ENCODE measurements at regions not wholly inside any gene's neighbourhood (a gene's known extent, or its start where the extent isn't known, plus 50 kb on each side); places are given as distances from the start of the nearest gene placed in this dataset.

- DNase-seq = no peak
These were observed 50.7 kb upstream of the TOX2 start for GRCh38 chr20:43863821-43864544.

GRCh38 chr20:43863330-43863729 is 51.3 kb upstream of the TOX2 start:
- no peak for DNase-seq

- DNase-seq = no peak
These were observed 52.2 kb upstream of the TOX2 start for GRCh38 chr20:43862438-43862837.

GRCh38 chr20:43859994-43860393 is 54.7 kb upstream of the TOX2 start:
- no peak for DNase-seq

- DNase-seq = no peak
These were observed 56.7 kb upstream of the TOX2 start for GRCh38 chr20:43857932-43858331.

GRCh38 chr20:43857127-43857526 is 57.5 kb upstream of the TOX2 start:
- no peak for DNase-seq

GRCh38 chr20:43855803-43856202 is 58.8 kb upstream of the TOX2 start:
- DNase-seq = no peak

- no peak for DNase-seq
These were observed 60.7 kb upstream of the TOX2 start for GRCh38 chr20:43853918-43854317.

GRCh38 chr20:43853174-43853803 is 61.4 kb upstream of the TOX2 start:
- no peak for DNase-seq

GRCh38 chr20:43849496-43850186 is 65.0 kb upstream of the TOX2 start:
- no peak for DNase-seq

GRCh38 chr20:43846516-43846905 is 68.1 kb upstream of the TOX2 start:
- DNase-seq = no peak

- DNase-seq = no peak
These were observed 69.7 kb upstream of the TOX2 start for GRCh38 chr20:43844778-43845614.

GRCh38 chr20:43843965-43844660 is 70.5 kb upstream of the TOX2 start:
- DNase-seq = no peak

- DNase-seq = no peak
These were observed 71.3 kb upstream of the TOX2 start for GRCh38 chr20:43843096-43843964.

GRCh38 chr20:43842126-43843020 is 72.3 kb upstream of the TOX2 start:
- no peak for DNase-seq

GRCh38 chr20:43840382-43841070 is 74.1 kb upstream of the TOX2 start:
- no peak for DNase-seq

GRCh38 chr20:43839793-43840199 is 74.9 kb upstream of the TOX2 start:
- no peak for DNase-seq

GRCh38 chr20:43838703-43839060 is 76.0 kb upstream of the TOX2 start:
- no peak for DNase-seq

- DNase-seq = no peak
These were observed 76.6 kb upstream of the TOX2 start for GRCh38 chr20:43837856-43838702.

Measured in NCI-H2029 (cell line).